Ascending aorta (tissue), 2 donors: ENCODE measurements at regions not wholly inside any gene's neighbourhood (a gene's known extent, or its start where the extent isn't known, plus 50 kb on each side); places are given as distances from the start of the nearest gene placed in this dataset.

Experiments
- DNase-seq, 2 donors: peaks; one replicate each; pipeline ENCODE4 v3.0.0-alpha.2; 2019; ENCODE audit warnings: low spot score in 2 of 2
- H3K27ac ChIP-seq, 2 donors: fragments of 200-600 bp; sonication (generic); one replicate each; pipeline ENCODE4 v1.5.1; 2016 to 2017; ENCODE audit warnings: mild to moderate bottlenecking in 1 of 2
- H3K27me3 ChIP-seq: fragments of 200-600 bp; sonication (generic); one replicate; pipeline ENCODE4 v1.5.1; 2017
- H3K36me3 ChIP-seq, 2 donors: fragments of 200-600 bp; sonication (generic); one replicate each; pipeline ENCODE4 v1.5.1; 2016
- H3K4me1 ChIP-seq, 2 donors: fragments of 200-600 bp; sonication (generic); one replicate each; pipeline ENCODE4 v1.5.1; 2016 to 2017; ENCODE audit warnings: mild to moderate bottlenecking in 1 of 2
- H3K4me3 ChIP-seq, 2 donors: fragments of 200-600 bp; sonication (generic); one replicate each; pipeline ENCODE4 v1.5.1; 2016 to 2017; ENCODE audit warnings: mild to moderate bottlenecking in 1 of 2
- H3K9me3 ChIP-seq, 2 donors: fragments of 200-600 bp; sonication (generic); one replicate each; pipeline ENCODE4 v1.5.1; 2016
- intact Hi-C: fragments of 100-400 bp; cut with DNase I; formaldehyde crosslinking; loops from one replicate; pipeline ENCODE4 v1.15.1; 2023
- TF ChIP-seq, protein P1 (sequence below), 3 experiments: fragments of 200-600 bp in 2 of 3; fragments of 450-650 bp in 1 of 3; sonication (generic) in 2 of 3; IDR thresholded peaks; one replicate each; pipeline ENCODE4 v1.5.1; 2016 to 2019; ENCODE audit warnings: antibody characterized with exemption in 3 of 3, mild to moderate bottlenecking in 1 of 3, moderate library complexity in 1 of 3

DNA sequence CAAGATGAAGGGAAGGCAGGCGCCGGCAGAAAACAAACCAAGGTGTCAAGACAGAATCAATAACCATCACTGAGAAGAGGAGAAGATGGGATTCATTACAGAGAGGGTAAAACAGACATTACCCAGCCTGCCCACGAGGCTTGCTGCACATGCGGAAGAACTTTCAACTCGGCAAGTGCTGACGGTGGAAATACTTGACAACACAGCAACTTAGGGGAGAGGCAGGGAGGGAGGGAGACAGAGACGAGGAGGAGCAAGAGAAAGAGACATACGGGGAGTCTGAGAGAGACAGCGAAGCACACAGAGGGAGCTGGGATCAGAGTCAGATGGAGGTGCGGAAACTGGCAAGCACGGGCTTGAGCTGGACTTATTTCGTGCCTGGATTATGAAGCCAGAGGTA is 129.3 kb upstream of the NECTIN1 start:
- no peaks in the 10 kb centered on the region for H3K4me1 ChIP-seq
- no peaks in the 10 kb centered on the region for H3K27me3 ChIP-seq
- no peak overlapping the region for H3K4me3 ChIP-seq
- DNase-seq: no peak
- H3K9me3 ChIP-seq: no peaks in the 10 kb centered on the region
- intact Hi-C loops: no loop called here
- TF ChIP-seq, protein P1, sequence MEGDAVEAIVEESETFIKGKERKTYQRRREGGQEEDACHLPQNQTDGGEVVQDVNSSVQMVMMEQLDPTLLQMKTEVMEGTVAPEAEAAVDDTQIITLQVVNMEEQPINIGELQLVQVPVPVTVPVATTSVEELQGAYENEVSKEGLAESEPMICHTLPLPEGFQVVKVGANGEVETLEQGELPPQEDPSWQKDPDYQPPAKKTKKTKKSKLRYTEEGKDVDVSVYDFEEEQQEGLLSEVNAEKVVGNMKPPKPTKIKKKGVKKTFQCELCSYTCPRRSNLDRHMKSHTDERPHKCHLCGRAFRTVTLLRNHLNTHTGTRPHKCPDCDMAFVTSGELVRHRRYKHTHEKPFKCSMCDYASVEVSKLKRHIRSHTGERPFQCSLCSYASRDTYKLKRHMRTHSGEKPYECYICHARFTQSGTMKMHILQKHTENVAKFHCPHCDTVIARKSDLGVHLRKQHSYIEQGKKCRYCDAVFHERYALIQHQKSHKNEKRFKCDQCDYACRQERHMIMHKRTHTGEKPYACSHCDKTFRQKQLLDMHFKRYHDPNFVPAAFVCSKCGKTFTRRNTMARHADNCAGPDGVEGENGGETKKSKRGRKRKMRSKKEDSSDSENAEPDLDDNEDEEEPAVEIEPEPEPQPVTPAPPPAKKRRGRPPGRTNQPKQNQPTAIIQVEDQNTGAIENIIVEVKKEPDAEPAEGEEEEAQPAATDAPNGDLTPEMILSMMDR (IDR thresholded peaks at IDR 0.05): no peak
- no peak overlapping the region for H3K27ac ChIP-seq
- no peaks in the 10 kb centered on the region for H3K36me3 ChIP-seq

GRCh38 chr11:119856681-119857485 is 127.9 kb upstream of the NECTIN1 start:
- DNase-seq: no peak
- TF ChIP-seq, protein P1 (IDR thresholded peaks at IDR 0.05): no peak

GRCh38 chr11:119855066-119855465 is 126.1 kb upstream of the NECTIN1 start:
- intact Hi-C loops: no loop called here
- H3K27ac ChIP-seq: peak overlapping the region in 1 of 2 donors; percentile 34
- H3K4me3 ChIP-seq: no peak overlapping the region
- DNase-seq: no peak
- H3K36me3 ChIP-seq: no peaks in the 10 kb centered on the region
- TF ChIP-seq, protein P1 (IDR thresholded peaks at IDR 0.05): no peak
- no peaks in the 10 kb centered on the region for H3K9me3 ChIP-seq
- no peaks in the 10 kb centered on the region for H3K4me1 ChIP-seq
- no peaks in the 10 kb centered on the region for H3K27me3 ChIP-seq

More at GRCh38 chr11:119856681-119857485, 127.9 kb upstream of the NECTIN1 start:
- H3K4me3 ChIP-seq: no peak overlapping the region
- intact Hi-C loops: no loop called here
- H3K27ac ChIP-seq: no peak overlapping the region
- no peaks in the 10 kb centered on the region for H3K36me3 ChIP-seq
- H3K4me1 ChIP-seq: no peaks in the 10 kb centered on the region
- H3K9me3 ChIP-seq: no peaks in the 10 kb centered on the region
- no peaks in the 10 kb centered on the region for H3K27me3 ChIP-seq

GRCh38 chr11:119854521-119854920 is 125.5 kb upstream of the NECTIN1 start:
- Histone ChIP-seq H3K27ac (peak overlapping the region in 1 of 2 donors; percentile 34), H3K4me1 (no peaks in the 10 kb centered on the region), H3K4me3 (no peak overlapping the region), H3K27me3 (no peaks in the 10 kb centered on the region), H3K36me3 (no peaks in the 10 kb centered on the region), H3K9me3 (no peaks in the 10 kb centered on the region)
- DNase-seq: no peak
- TF ChIP-seq, protein P1 (IDR thresholded peaks at IDR 0.05): no peak
- intact Hi-C loops: no loop called here

GRCh38 chr11:119853581-119854360 is 124.8 kb upstream of the NECTIN1 start:
- no peak overlapping the region for H3K4me3 ChIP-seq
- intact Hi-C loops: no loop called here
- DNase-seq: no peak
- no peaks in the 10 kb centered on the region for H3K4me1 ChIP-seq
- no peak overlapping the region for H3K27ac ChIP-seq
- no peaks in the 10 kb centered on the region for H3K27me3 ChIP-seq
- no peaks in the 10 kb centered on the region for H3K36me3 ChIP-seq
- TF ChIP-seq, protein P1 (IDR thresholded peaks at IDR 0.05): no peak
- no peaks in the 10 kb centered on the region for H3K9me3 ChIP-seq
